G401.6 (cell line): ENCODE measurements at regions not wholly inside any gene's neighbourhood (a gene's known extent, or its start where the extent isn't known, plus 50 kb on each side); places are given as distances from the start of the nearest gene placed in this dataset.
"Not testable (repeated sequence)": the region's sequence is repeated elsewhere in the genome, so short reads cannot be mapped to it uniquely, and the experiment has no call there.

Experiments used
- FAIRE-seq: peaks from 2 replicates; lab custom pipeline; 2012; peaks lifted over from hg19 to GRCh38; lab: Jason Lieb, UNC

DNA sequence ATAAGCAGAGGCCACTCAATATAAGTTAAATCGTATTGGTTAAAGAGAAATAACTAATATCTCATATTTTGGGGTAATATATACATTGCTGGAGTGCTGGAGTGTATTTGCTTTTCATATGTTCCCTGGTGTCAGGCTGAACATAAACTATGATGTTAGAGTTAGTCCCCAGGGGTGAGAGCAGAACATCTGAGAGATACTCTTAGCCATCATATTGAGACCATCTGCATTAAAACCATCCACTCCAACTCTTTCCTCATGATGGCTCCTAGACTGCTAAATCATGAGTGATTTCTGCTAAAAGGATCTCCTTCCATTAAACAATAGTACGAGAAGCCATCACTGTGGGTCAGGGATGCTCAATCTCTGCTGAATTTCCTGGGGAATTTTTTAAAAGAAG lies 436.2 kb downstream of the DTWD2 start:
- FAIRE-seq, result no peak

DNA sequence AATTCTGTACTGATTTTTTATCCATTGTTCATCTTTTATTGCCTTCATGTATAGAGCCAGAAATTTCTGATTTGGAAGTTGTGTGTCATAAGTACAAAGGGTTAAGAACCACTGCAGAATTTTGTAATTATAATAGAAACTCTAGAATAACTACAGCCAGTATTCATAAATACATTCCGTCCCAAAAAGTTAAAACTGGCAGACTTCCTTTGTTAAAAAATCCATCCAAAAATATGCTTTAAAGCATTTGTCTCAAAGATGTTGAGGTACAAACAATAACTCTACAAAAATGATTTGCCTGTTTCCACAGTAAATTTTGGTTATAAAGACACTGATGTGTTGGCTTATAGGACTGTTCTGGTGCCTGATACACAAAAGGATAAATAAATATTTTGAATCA lies 436.6 kb downstream of the DTWD2 start:
- no peak for FAIRE-seq

DNA sequence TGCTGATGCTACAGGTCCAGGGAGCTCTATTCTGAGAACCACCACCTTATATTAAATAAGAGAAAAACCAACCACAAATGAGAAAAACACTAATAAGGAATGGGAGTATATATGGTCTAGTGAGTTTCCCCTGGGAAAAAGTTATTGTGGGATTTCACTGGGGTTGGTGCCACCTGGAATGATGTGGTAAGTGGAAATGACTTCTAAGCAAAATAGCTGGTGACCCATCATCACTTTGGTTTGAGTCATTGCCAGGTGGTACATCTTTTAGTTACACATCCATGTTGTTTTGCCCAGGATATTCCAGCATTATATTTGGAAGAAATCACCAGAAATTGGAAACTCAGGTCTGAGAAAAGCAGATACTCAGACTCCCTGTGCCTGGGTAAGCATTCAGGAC lies 437.3 kb downstream of the DTWD2 start:
- FAIRE-seq, result no peak

DNA sequence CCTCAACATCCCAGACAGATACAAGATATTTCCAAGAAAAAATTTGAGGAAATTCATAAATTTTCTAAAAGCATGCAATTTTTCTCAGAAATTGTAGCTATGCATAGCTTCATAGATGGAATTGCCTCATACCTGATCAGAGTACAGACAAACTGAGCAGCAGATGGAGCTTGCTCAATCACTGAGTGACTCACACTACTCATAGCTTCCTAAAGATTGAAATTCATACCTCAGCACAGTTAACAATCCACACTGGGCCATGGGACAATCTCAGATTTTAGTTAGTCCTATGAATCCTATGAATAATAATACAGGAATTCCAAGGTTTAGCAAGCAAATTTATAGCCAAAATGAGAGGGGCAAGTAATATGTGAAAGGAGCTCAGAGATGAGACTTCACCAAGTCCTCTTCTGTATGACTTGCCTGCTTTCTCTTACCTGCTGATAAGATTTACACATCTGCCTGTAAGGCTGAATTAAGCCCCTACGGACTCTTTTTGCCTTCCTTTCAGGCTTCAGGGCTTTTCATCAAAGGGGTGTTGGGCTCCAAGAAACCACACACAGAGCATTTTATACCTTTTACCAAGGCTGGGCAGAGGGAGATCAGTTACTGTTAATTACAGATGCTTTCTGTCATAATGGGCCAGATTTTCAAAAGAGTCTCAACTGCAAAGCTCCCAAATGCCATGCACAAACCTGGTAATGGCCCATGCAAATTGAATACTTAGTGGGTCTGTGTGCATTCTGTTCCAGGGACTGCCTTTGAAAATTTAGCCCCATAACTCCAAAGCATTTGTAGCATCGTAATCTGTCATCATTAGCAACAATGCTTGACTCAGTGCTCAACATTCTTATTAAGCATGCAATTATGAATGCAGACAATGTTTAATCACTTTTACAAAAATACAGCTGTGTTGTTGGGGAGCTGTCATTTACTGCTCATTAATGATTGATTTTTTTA lies 439.3 kb downstream of the DTWD2 start:
- no peak for FAIRE-seq

DNA sequence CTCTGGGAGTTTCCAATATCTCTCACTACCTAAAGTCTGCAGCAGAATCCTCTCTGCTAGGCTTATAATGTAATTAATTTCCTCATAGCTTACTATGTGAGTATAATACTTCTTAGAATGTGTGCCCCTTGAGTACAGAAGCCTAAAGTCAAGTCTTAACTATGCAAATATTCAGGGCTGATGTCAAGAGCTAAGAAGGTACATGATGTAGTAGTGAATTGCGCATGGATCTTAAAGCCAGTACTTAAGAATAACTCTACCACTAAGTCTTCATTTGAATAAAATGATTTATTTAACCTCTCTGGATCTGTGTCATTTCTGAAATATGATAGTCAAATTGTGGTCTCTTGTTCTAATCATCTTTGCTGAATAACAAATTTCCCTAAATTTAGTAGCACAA lies 442.9 kb downstream of the DTWD2 start:
- FAIRE-seq, result no peak

DNA sequence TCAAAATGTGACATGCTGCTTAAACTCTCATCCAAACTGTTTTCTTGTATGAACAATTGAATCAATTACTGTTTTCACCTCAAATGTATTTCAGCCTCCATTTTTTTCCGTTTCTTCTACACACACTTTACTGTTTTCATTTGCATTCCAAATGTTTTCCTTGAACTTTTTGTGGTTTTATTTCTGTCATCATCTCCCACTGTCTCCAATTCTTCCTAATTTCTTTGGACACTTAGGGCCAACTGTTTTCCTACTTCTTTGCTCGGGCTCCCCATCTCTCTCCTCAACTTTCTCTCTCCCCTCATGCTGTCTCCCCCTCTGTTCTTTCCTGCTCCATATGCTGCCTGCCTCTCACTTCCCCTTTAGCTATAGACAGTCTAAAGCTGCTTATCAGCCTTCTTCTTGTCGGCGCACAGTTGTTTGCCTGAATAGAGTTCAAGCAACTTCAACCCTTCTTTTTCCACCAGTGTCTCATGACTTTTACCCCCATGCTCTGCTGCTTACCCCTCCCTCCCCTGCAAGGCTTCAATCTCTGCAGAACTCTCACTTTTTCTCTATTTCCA lies 443.4 kb downstream of the DTWD2 start:
- FAIRE-seq, result no peak

DNA sequence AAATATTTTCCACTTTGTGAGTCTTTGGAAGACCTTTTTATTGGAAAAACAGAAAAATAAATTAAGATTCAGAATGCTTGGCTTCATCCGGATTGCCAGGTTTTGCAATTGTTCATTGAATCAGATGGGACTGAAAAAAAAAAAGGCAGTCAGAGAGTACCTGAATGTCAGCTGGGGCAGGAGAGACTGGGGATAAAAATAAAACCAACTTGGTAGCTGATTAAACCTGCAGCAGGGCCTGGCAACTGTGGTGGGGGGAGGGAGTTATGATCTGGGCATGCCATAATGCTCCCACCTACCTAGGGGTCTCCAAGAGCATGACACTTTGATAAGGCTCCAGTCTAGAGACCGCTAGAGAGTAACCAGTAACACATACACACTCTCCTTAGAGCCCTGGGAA lies 454.4 kb downstream of the DTWD2 start:
- FAIRE-seq, result no peak

DNA sequence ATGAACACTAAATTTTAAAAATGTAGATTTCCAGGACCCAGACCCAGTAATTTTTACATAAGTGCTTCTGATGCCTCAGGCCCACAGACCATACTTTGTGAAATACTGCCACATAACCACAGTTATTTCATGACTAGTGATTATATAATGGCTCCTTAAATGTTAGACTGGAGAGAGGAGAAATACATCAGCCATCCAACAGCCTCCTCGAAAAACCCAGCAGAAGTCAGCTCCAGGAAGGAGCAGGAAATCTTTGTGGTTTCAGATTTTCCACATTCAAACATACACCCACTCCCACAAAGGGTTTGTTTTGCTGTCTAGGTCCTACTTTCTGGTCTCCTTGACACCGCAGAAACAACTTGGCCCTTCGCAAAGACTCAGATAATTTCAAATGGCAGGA lies 455.2 kb downstream of the DTWD2 start:
- no peak for FAIRE-seq

DNA sequence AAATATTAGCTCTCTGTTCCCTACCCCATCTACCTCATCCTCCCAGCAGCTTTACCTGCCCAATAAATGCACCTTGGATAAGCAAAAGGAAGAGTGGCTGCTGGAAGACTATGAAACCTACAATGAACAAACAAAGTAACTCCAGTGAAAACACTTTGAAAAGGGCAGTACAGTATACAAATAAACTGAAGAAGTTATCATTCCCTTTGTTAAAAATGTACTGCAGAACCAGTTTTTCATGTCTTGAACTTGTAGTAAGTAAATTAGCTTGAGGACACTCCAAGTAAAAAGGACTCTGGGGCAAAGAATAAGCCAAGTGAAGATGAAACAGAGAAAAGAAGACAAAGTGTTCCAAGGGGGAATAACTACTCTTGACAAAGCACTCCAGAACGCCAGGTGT lies 457.1 kb downstream of the DTWD2 start:
- FAIRE-seq, result no peak

DNA sequence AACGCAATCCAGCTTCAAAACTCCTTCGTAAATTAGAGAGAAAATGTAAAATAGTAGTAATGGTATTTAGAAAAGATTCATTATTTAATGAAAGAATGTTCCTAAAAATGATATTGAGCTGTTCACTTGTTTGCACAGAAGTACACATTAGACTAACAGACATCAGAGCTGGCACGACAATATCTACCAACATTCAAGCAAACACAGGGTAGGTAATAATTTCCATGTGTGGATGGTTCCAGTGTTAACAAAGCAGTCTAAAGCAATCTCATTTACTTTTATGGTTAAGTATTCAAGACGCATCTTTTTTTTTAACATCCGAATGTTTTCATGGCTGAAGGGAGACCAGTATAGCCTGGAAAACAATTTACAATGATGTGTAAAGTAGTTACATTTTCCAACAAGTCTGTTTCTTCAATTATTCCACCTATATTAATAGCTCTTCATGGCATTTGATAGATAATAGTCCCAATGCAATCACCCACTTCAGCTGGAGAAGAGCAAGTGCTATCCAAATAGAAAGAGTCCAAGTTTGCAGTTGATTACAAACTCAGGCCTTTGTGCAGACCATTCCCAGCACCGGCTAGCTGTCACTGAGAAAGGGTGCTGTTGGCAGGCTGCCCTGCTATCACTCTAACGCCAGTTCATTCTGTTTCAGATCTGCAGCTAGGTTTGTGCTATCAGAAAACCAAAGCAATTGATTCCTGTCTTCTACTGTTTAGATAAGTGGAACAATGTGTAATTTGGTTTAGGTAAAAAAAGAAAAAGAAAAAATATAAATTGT lies 458.8 kb downstream of the DTWD2 start:
- FAIRE-seq, result no peak

DNA sequence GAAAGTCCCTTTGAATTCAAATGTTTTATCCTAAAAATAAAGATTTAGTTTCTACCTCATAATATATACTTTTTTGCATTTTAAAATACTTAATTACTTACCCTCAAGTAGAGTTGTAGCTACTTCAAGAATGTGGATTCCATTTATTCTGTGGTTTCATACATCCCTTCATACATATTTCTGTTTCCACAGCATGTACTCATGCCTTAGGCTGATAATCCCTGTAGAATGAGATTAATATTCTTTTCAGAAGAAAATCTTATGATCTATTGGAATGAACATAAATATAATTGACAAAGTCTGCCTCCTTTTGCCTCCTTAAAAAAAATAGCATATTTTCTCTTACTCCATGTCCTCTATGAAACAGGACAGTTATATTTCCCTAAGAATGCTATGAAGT lies 465.7 kb downstream of the DTWD2 start:
- no peak for FAIRE-seq

DNA sequence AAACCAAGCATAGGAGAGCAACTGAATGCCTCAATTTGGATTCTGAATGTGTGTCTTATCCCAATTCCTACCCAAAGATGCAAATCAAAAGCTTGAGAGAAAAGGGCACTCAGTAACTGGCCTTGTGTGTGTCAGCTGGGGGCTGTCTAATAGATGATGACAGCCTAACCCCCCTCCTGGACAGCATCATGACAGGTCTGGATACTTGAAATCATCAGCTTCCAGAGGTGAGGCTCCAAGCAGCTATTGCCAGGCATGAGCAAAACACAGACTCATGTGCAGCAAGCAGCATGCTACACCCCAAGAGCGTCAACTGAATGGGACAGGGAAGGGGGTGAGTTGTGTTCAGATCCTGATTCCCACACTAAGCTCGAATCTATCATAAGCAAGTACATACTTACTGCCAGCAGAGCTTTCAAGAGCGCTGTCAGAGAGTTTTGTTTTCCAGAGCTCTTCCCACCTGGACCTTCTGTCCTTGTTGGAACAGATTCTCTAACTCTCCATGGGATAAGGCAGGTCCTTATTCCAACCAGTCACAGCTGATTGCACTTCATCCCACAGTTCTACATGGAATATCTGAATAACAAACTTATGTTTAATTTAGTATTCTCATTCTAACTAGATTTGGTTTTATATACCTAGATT lies 467.5 kb downstream of the DTWD2 start:
- FAIRE-seq, result no peak

DNA sequence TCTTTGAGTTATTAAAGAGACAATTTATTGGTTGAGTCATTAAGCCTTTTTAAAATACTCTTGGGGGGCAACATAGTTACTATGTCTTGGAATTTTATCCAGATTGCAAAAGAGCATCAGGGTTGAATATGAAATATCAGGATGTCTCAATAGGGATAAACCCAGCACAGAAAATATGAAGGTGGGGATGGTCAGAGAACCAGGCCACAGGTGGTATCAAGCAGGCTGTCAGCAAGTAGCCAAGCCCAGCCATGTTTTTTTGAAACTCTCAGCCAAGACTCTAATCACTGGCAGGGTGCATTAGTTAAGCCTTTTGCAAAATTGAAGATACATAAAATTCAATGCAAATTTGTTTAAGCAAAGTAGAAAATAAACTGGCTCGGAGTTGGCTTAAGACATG lies 468.9 kb downstream of the DTWD2 start:
- no peak for FAIRE-seq

DNA sequence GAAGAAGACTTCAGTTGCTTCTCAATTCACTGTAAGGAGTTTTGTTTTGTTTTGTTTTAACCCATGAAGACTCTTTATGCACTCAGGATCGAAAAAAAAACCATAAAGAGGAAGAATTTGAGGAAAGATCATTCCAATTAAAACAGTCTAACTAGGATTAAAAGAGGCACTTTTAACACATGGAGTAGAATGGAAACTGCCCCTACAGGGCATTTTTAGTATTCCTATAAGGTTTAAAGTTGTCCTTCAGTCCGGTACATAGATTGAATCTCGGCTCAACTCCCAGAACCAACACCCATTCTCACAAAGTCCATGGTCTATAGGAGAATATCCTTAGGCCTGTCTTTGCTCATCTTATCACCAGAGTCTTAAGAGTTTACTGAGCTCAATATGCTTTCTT lies 469.6 kb downstream of the DTWD2 start:
- no peak for FAIRE-seq

DNA sequence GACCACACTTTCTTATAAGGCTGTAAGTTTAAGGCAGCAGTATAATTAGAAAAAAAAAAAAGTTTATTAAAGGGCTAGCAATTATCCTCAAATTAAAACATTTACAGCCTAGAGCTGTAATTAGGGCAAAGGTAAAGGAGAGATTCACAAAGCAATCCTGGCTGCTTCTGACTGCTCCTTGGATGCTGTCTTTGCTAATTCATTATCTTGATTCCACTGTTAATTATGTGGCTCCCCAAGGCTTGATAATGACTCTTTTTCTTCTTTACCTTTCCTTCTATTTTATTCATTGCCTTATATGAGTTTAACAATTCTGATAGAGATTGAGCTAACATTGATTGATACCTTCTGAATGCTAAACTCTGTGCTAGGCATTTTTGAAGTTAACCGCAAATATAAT lies 476.5 kb downstream of the DTWD2 start:
- no peak for FAIRE-seq

DNA sequence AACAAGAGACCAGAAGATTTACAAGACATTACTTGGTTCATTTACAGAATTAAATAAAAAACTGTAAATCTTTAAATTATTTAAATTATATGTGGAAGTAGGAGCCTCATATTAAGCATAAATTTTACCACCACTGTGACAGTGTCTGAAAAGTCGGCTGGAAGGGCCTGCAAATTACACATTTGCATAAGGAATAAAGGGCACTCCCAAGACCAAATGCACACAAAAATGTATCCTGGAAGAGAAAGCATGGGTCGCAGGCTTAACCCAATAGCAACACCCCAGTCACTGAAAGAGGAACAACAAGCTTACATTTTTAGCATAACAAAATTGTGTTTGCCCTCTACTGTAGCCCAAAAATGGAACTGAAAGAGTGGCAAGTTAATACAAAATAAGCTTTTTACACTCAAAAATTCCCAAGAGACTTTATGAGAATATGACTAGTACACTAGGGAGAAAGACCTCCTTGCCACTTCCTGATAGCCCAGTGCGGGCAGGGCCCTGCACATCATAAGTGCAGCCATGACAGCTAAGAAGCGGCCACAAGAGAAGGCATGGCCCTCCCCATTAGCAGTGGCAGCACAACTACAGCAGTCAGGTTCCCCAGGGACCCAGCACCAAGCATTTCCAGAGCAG lies 482.0 kb downstream of the DTWD2 start:
- FAIRE-seq, result no peak

DNA sequence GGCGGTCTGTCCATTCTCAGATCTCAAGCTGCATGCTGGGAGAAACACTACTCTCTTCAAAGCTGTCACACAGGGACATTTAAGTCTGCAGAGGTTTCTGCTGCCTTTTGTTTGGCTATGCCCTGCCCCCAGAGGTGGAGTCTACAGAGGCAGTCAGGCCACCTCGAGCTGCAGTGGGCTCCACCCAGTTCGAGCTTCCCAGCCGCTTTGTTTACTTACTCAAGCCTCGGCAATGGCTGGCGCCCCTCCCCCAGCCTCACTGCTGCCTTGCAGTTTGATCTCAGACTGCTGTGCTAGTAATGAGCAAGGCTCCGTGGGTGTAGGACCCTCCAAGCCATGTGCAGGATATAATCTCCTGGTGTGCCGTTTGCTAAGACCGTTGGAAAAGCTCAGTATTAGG lies 486.1 kb downstream of the DTWD2 start:
- FAIRE-seq, result not testable (repeated sequence)

DNA sequence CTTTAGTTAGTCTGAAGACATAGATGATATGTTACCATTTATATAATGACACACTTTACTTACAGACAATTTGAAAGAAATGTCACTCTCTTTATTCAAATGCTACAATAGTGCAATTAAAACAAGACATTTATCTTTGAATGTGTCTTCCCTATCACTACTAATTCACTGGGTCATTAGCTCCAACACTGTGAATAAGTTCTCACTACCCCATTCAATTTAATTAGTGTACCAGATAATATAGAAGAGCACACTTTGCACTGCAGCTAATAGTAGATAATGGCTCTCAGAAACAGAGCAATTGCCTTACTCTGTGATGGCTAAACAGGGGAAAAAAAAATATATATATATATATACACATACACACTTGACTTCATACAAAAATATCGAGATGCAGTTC lies 497.0 kb downstream of the DTWD2 start:
- no peak for FAIRE-seq

DNA sequence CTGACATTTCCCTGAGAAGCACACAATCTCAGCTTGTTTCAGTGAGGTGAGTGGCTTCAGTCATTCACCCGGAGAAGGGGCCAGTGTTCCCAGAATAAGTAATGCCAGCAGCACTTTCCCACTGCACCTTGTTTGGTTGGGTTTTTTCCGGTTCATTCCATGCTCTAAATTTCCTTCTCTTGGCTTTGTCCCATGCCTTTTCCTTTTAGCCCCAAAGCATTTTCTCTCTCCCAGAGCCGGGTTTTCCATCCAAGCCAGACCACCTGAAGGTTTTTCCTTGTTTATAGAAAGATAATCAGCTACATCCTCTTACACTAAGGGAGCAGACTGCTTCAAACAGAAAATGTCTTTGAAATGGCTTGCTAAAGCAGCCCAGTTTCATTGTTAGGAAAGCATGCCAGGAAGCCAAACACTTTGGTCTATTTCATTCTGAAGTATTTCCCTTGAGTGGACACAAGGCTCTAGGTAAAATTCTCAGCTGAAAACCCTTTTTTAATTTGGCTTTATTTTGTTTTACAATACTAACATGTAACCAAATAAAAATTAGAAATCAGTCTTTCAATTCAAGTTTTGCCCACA lies 501.6 kb downstream of the DTWD2 start:
- no peak for FAIRE-seq

DNA sequence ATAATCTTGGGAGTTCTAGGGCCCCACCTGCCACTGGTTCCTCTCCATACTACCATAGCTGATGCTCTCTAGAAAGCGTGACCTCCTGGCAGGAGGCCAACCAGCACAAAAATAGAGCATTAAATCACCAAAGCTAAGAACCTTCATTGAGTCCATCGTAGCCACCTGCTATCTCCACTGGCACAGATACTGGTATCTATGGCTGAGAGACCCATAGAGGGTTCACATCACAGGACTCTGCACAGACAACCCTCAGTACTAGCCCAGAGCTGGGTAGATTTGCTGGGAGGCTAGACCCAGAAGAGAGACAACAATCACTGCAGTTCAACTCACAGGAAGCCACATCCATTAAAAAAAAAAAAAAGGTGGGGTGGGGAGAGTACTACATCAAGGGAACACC lies 509.1 kb downstream of the DTWD2 start:
- no peak for FAIRE-seq

DNA sequence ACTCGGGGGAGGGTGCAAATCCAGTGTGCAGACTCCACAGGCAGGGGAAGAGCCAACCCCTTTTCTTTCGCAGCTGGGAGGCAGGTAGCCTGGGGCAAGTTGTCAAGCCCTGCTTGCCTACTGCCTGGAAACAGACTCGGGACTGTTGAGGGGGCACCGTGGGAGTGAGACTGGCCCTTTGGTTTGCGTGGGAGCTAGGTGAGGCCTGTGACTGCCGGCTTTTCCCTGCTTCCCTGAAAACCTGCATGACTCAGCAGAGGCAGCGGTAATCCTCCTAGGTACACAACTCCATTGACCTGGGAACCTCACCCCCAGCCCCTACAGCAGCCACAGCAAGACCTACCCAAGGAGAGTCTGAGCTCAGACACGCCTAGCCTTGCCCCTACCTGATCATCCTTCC lies 509.5 kb downstream of the DTWD2 start:
- no peak for FAIRE-seq

DNA sequence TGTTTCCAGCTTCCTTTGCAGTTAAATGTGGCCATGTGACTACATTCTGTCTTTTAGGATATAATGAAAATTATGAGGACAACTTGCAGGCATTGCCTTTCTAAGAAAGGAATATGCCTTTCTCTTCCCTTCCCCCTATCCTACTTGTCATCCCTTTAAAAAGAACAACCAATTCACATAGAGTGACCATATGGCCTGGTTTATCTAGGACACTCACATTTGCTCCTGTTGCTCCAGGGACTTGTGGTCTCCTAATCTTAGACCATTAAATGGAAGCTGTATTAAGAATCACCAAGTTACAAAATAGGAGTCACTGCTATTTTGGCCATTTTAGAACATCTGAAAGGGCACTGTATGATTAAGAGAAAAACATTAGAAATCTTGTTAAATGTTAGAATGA lies 520.3 kb downstream of the DTWD2 start:
- no peak for FAIRE-seq
